GM18520 (cell line): ENCODE measurements at regions not wholly inside any gene's neighbourhood (a gene's known extent, or its start where the extent isn't known, plus 50 kb on each side); places are given as distances from the start of the nearest gene placed in this dataset.
A peak's percentile ranks its signal among the peaks of the same experiment; 100 is the strongest.

ENCODE experiments used
- ATAC-seq: cut with Tn5 transposase; IDR thresholded peaks from one replicate; pipeline ENCODE4 v1.9.1; 2021; ENCODE audit not compliant: unreplicated experiment

DNA sequence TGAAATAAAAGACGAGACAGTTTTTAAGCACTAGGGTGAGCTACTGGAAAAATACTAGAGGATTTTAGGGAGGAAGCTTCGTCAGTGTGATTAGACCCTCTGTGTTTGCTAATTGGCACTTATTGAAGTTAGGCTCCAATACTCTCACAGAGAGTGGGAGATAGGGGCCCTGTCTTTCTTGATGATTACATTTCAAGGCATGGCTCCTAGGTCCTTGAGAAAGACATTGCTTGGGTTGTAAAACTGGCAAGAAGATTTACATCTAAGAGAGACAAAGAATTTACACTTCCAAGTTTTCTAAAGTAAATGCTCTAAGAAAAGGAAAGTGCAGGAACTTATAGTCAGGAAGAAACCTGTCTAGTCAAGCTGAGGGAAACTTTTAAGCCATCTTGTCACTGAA lies 183.2 kb downstream of the C12orf50 start:
- ATAC-seq, result no peak

DNA sequence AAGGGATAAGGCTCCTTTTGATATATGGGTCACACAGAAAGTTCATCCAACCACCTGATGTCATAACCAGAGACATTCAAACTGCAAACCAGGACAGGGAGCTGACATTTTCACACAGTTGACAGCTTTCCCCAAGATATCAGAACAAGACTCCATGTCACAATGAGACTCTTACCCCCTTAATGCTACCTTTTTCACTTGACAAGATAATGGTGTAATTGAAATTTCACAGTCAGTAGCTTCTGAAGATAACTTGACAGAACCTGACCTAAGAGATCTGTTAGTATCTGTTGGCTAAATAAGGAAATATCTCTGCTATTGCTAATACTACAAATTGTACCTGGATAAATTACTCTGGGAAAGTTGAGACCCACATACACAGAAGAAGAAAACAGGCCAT lies 187.3 kb downstream of the C12orf50 start:
- ATAC-seq, result no peak

DNA sequence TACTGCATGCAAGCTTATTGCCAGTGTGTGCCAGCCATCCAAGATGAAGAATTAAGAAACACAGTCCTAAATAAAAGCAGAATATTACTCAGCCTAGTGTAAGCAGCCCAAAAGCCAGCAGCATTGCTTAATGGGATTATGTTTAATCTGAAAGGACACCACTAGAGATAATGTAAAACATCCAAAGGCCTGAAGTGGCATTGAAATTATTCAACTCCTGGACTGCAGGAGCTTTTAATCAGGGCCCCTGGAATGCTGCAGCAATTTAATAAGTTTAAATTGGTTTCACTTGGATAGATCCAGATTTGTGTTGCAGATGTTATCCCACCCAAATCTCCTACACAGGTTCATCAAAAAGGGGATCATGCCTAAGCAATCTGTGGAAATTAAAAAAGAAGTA lies 193.0 kb downstream of the C12orf50 start:
- no peak for ATAC-seq

DNA sequence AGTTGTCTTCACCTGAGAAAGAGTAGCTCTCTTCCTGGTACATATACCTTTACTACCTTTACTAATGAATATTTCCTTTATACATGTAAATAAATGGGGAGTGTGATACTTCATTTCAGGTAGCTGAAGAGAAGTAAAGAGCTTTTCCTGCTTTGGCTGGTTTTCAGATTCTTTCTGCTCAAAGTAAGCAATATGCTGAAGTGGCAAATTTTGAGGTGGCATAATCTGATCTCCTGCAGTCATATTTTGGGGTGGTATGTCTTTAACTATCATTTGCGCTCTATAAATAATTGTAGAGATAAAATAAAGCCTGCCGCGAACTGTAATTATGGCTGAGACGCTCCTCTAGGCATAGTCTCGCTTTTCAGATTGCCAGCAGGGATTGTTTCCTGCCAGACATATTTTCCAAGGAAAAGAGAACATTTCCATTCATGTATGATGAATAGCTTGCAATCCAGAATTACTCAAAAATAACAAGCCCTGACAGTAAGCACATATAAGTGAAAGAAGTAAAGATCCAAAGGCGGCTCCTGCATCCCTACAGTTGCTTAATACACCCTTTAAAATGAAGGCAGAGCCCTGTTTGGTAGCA lies 200.7 kb downstream of the C12orf50 start:
- ATAC-seq, result no peak

DNA sequence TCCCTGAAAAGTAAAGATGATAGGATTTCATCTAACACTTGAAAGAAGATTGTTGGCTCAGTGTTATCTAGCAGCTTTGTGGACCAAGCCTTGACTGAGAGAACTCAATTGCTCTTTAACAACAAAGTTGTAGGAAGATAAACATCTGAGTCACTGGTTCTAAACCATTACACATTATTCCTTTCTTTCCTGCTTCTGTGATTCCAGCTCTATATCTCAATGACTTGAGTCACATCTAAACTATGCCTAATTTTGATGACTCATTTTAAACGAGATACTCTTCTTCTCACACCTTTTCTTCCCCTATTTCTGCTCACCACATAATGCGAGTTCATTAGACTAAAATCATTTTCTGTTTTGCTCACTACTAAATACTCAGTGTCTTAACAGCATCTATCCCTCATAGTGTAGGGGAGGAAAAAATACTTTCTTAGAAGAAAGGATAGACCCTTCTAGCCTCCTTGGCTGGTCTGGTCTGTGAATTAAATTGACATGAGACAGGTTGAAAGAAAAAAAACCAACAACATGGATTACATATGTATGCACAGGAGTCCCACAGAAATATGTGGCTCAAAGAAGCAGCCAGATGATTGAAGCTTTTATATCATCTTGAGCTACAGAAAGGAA lies 201.4 kb downstream of the C12orf50 start:
- ATAC-seq, result no peak

DNA sequence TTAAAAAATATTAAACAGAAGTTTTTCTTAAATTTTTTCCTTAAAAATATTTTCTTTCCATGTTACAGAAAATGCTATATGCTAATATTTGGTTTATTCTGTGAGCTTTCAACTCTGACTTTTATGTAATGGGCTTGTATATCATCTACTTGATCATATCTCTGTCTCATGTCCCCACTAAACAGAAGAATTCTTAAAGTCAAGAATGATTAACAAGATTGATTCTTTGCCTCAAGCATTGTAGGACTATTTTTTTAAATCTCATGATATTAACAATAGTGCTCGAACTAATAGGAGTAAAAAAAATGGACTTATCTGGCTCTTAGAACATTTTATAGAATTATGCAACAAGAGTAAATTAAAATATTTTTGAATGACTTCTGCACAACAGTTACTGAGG lies 206.3 kb downstream of the C12orf50 start:
- no peak for ATAC-seq

DNA sequence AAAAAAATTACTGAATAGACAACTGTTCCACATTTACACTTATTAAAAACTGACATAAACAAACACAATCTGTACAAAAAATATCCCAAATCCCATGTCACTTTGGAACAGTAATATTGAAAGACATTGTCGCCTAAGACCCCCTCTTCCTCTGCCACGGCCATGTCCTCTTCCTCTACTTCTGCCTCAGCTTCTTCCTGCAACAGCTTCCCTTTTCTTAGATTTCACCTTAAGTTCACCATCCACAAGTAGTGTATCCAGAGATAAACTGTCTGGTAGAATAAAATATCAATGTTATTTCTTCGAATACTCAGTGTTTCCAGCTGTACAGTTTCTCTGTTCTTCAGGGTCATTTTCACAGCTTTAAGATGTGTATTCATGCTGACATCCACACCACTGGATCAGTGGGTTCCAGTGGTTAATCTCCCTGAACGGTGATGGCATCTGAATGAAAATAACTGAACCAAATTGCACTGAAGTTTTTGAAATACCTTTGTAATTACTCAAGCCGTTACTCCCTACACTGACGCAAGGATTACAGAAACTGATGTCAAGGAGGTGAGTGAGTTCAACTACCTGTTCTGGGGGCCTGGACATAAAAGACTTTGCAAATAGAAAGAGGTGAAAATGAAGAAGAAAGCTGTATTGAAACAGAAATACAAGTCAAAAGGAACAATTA lies 208.5 kb downstream of the C12orf50 start:
- ATAC-seq, result no peak

DNA sequence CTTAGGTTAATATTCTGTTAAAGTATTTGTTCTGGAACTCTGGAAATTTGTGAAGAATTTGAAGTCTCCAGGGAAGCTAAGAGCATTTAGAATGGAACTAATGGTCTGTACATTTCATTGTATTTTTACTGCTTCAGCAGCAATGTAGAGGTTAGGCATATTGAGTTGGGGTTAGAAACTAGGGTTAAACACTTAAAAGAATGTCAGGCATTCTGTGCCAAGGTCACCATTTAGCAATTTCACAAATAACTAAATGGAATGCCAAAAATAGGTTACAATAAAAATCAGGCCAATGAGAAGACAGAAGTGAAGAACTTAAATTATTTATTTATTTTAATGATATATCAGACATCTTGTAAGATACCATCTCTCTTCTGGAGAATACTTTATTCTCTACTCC lies 210.8 kb downstream of the C12orf50 start:
- no peak for ATAC-seq

DNA sequence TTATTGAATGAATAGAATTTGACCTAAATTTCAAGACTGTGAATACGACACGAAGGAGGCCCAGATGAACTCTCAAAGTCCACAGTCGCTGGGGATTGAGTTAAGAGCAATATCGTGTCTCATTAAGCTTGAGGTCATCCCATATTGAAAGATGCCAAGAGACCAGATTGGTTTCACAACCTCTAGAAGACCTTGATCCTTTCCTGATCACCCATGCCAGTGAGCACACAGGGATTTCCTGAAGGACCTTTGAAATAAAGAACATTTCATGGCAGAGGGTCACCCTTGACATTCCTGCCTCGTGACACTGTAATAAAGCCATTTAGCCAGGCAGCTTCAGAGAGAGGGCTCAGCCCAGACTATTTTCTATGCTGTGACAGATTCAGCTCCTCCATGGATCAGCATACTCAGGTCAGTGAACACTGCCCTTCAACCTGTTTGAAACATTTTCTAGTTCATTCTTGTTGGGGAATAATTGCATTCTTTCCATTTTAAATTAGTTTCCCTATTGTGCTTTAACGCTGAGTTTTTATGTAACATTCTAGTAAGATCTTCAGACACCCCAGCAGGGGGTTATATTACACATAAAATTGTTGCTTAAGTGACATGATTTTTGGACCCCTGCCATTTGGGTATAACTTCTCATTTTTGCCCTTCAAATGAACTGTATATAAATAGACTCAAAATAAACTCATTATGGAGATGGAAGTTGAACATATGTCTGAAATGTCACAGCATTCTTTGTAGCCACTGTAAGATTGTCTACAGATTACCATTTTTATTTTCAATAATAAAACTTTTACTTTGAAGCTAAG lies 213.2 kb downstream of the C12orf50 start:
- ATAC-seq, result no peak

DNA sequence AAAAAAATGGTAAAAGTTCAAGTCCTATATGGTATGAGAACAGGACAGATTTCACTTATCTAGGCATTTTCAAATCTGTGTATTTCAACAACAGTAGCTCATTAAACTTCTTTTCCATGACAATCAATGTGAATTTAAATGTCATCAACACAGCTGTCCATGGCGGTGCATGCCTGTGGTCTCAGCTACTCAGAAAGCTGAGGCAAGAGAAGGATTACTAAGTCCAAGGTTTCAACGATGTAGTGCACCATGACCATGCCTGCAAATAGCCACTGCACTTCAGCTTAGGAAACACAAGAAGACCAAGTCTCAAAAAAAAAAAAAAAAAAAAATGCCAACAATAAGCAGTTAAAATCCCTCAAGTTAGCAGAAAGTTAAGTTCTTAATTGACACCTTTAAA lies 214.6 kb downstream of the C12orf50 start:
- ATAC-seq, result no peak

DNA sequence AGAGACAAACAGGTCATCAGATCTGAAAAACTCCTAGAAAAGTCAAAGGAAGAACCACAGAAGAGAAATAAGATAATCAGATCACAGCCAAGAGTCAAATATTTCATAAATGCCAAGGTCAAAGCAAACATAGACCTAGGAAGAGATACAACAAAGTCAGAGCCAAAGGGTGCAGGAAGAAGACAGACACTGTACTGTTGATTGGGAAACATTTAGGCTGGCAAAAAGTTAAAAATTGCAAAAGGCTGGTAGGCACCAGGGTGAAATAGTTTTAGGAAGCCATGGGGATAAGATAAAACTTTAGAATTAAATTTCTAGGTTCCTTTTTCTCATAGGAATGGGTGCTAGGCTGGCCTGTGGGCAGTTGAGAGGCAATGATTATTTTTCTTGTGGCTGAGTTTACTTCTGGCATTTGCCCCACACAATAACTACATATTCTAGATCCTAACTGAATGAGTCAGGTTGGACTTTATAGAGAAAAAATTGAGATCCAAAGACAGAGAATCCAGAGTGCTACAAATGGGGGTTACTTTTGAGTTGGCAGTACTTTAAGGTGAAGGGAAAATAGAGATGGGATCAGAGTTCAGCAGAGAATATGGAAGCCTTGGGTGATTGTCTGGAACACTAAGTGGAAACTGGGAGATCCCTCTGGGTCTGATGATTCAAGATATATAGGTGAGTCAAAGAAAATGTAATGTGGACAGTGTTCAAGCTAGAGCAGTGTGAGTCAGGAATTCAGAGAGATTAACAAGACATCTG lies 215.5 kb downstream of the C12orf50 start:
- ATAC-seq, result no peak

DNA sequence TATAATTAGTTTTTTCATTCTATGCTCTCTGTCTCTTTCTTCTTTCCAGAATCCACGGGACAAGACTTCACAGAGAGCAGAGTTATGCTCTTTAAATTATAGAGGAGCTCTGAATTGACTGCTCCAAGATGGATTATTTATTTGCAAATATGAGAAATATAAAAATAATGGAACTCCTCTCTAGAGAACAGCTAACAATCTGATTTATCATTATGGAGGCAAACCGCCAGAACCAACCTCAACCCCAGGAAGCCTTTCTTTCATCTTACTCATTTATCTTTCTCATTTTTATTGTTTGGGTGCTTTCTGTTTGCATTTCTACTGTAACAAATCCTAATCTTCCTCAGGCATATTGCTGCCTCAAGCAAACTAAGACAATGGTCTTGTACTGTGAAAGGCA lies 216.5 kb downstream of the C12orf50 start:
- no peak for ATAC-seq

DNA sequence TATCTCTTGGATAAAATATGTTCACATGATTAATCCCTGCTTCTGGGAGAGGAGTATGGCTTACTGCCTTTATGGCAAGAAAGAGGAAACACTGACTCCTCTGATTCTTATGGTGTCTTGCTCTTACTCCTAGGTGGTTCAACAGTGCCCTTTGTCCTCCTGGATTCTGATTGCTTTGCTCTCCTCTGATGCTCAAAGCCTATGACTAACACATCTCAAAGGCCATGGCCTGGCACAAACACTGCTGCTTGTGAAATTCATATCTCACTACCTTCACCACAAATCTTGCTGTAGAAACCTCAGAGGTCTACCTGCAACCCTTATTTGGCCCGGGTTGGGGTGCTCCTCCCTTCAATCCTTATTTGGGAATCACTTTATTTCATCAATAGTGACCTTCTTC lies 217.2 kb downstream of the C12orf50 start:
- no peak for ATAC-seq

DNA sequence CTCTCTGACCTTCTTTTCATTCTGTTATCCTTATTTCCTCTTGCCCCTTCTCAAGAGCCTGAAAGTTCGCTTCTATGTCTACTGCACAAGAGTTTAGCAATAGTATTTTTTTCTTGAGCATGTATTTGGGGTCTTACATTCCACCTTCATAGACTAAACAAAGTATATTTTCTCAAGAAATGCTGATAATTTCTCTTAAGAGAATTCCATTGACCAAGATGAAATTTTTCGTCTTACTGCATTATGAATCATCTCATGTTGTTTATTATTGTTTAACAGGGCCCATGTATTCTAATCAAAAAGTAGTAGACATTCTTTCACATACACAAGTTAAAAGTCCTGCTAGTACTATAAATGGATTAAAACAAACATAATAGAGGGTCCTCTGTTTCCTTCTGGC lies 219.3 kb downstream of the C12orf50 start:
- no peak for ATAC-seq

DNA sequence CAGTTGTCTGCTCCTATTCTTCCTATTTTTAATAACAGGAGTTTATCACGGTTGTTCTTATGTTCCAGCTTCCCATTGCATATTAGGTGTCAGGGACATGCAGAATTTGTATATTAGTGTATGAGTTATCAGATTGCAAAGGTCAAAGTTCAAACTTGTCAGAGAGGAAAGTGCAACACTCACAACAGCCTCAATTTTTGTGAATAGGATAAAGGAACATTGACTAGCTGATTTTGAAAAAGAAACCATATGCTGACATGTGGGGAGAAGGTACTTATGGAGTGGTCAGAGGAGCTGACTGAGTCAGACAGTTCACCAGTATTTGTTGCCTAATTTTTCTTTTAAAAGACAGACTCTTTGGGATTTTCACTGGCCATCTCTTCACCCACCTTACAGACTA lies 222.1 kb downstream of the C12orf50 start:
- no peak for ATAC-seq

DNA sequence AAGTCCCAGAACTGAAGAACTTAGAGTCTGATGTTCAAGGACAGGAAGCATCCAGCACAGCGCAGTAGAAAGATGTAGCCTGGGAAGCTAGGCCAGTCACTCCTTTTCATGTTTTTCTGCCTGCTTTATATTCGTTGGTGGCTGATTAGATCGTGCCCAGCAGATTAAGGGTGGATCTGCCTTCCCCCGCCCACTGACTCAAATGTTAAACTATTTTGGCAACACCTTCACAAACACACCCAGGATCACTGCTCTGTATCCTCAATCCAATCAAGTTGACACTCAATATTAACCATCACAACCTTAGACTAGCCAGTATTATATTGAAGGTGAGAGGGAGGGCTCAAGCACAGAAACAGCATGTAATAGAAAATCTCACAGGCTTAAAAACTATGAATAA lies 222.9 kb downstream of the C12orf50 start:
- no peak for ATAC-seq

DNA sequence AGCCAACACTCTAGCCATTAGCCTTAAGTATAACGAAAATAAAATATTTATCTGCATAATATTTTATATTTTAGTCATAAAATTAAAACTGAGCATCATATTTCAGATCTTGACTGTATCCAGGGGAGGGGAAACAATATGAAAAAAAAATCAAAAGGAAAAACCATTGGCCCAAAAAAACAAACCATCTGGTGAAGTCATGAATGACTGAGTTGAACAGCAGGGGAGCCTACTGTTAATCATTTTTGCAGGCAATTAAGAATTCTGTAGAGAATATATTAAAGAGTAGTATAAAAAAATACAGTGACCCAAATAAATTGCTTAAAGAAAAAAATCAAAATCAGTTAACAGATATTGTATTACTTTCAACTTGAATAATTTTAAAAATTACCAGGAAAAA lies 224.8 kb downstream of the C12orf50 start:
- no peak for ATAC-seq

DNA sequence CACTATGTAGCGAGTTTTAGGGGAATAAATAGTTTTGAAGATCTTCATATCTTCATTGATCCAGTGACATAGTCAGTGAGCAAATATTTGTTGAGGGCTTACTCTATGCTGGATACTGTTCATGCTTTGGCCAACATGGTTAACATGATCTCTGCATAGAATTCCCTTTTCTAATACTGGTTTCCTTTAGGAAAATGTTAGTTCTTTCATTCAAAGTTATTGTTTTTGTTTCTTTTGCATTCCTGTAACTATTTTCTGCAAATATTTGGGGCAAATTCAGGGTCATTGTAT lies 226.5 kb downstream of the C12orf50 start:
- no peak for ATAC-seq

DNA sequence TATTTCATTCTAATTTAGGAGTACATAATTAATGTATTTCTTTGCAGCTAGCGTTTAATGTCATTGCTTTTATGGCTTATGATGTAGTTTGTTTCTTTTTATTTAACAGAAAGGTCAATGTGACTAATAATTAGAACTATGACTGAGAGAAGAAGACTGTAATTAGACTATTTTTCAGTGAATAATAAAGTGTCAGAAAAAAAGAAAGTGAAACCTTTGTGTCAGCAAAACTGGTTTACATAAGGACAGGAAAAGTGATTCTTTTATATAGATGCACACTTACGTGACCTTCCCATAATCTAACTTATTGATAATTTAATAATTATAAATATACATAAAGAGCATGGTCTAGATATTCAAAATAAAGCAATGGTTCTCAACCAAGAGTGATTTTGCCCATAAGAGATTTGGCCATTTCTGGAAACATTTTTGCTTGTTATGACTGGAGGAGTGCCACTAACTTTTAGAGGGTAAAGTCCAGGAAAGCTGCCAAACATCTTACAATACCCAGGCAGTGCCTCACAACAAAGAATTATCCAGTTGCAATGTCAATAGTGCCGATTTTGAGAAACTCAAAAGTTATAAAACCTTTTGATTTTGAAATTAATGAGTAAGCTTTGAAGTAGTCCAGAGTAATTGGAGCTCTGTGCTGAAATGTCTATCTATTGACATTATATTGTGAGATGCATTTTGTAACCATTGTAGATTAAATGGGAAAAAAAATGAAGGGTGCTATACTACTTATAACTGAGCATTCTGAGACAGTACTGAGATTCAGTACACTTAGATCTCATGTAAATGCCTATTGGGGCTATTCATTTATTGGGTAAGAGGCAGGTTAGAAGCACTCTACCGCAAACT lies 227.1 kb downstream of the C12orf50 start:
- ATAC-seq, result peak; percentile 65

DNA sequence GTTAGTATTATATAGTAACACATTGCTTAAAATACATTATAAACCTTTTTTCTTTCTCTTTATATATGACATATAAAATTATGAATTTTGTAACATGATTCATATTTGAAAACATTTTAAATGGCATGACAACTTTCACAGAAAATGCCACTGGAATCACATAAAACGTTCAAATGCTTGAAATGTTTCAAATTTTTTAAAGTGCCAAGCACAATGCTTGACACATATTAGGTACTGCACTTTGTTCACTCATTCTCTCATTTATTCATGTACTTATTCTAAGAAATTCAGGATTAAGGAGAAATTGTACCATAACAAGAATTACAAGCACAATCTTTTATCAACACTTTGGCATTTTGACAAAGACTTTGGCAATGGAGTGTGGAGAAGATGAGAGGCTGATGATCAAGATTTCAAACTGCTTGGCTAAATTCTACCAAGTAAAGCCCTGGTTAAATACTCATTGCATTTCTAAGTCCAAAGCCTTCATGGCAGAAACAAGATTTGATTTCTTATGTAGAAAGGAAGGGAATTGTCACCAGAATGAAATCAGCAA lies 232.2 kb downstream of the C12orf50 start:
- no peak for ATAC-seq
